Prostate gland (tissue), 2 donors: ENCODE measurements at regions not wholly inside any gene's neighbourhood (a gene's known extent, or its start where the extent isn't known, plus 50 kb on each side); places are given as distances from the start of the nearest gene placed in this dataset.

Experiments used
- POLR2A ChIP-seq: fragments of 450-650 bp; IDR thresholded peaks from one replicate; pipeline ENCODE4 v1.6.1; 2016; ENCODE audit warnings: antibody characterized with exemption, mild to moderate bottlenecking
- POLR2AphosphoS5 ChIP-seq: sonication (generic); formaldehyde crosslinking; IDR thresholded peaks from one replicate; pipeline ENCODE4 v1.6.1; 2017; ENCODE audit warnings: antibody characterized with exemption
- TF ChIP-seq, protein P1 (sequence below), 4 experiments: fragments of 200-600 bp in 2 of 4; fragments of 450-650 bp in 2 of 4; sonication (generic) in 2 of 4; IDR thresholded peaks; 1 replicate in 3 of 4; 2 replicates in 1 of 4; pipeline ENCODE4 v1.5.1; 2016 to 2019; ENCODE audit warnings: antibody characterized with exemption in 4 of 4, mild to moderate bottlenecking in 2 of 4, moderate library complexity in 2 of 4

DNA sequence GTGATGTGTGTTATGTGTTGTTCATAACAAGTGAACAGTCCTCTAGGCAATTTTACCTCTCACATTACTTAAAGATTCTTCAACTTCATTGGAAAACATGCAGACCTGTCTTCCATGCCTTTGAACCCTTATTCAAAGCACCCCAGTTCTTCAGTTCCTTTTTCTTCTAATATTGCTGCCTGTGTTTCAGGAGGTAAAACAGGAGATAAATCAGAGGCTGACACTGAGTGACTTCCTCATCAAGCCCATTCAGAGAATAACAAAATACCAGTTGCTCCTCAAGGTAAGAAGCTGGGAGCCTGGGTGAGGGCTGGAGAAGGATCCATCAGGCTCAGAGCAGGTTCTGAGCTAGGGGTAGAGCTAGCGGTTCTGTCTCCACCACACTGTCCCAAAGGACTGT is 71.1 kb upstream of the UMPS start:
- TF ChIP-seq, protein P1, sequence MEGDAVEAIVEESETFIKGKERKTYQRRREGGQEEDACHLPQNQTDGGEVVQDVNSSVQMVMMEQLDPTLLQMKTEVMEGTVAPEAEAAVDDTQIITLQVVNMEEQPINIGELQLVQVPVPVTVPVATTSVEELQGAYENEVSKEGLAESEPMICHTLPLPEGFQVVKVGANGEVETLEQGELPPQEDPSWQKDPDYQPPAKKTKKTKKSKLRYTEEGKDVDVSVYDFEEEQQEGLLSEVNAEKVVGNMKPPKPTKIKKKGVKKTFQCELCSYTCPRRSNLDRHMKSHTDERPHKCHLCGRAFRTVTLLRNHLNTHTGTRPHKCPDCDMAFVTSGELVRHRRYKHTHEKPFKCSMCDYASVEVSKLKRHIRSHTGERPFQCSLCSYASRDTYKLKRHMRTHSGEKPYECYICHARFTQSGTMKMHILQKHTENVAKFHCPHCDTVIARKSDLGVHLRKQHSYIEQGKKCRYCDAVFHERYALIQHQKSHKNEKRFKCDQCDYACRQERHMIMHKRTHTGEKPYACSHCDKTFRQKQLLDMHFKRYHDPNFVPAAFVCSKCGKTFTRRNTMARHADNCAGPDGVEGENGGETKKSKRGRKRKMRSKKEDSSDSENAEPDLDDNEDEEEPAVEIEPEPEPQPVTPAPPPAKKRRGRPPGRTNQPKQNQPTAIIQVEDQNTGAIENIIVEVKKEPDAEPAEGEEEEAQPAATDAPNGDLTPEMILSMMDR (IDR thresholded peaks at IDR 0.05), result no peak
- TF ChIP-seq POLR2AphosphoS5 (no peak), POLR2A (no peak)
